ENCODE measurements at regions not wholly inside any gene's neighbourhood (a gene's known extent, or its start where the extent isn't known, plus 50 kb on each side); places are given as distances from the start of the nearest gene placed in this dataset.

GRCh38 chr3:16064642-16065414, 109.7 kb upstream of the GALNT15 start:
- H3K27ac ChIP-seq (ENCODE audit: insufficient read depth, low read length): peak overlapping the region; percentile 91
- no TSS peak for BruUV-seq (replicated peaks)
- no peaks in the 10 kb centered on the region for H4K20me1 ChIP-seq (ENCODE audit: insufficient read depth, low read length)
- in situ Hi-C loops (cut with MboI; ENCODE audit: low sequenced_read_pairs) (loop anchor here (5.0 to 25.0 kb wide), 2 partner anchors 107 to 428 kb away; partner anchors contain the start of gene GALNT15), intact Hi-C loops (cut with micrococcal nuclease) (no loop called here), dilution Hi-C loops (cut with HindIII; ENCODE audit: low sequenced_read_pairs, unreplicated experiment) (no loop called here)
- H2AFZ ChIP-seq (replicated peaks; ENCODE audit: low read length, poor library complexity): peak overlapping the region; percentile 36
- no peaks in the 10 kb centered on the region for H3K36me3 ChIP-seq (ENCODE audit: control insufficient read depth, insufficient read depth, low read length)
- DNase-seq: peak; percentile 97
- peak overlapping the region; percentile 99 for H2BK20ac ChIP-seq (ENCODE audit: low read depth, low read length)
- no peak for ATAC-seq (ENCODE audit: low read depth)
- TF ChIP-seq CHD1 (IDR thresholded peaks at IDR 0.05; ENCODE audit: low read depth, low read length) (no peak), BHLHE40 (IDR thresholded peaks at IDR 0.05; ENCODE audit: low read depth, low read length) (peak; percentile 56; the same call in 1 of the 2 replicates), MXI1 (IDR thresholded peaks at IDR 0.05; ENCODE audit: borderline replicate concordance, low read depth, low read length) (peak; percentile 48; the same call in 1 of the 2 replicates)
- H3K4me1 ChIP-seq (ENCODE audit: control insufficient read depth, insufficient read depth, low read length): peaks cover 38% of the 10 kb centered on the region
- H2BK15ac ChIP-seq (ENCODE audit: low read depth, low read length): peak overlapping the region; percentile 96
- peak overlapping the region; percentile 98 for H3K23ac ChIP-seq (ENCODE audit: low read depth, low read length)
- H3K56ac ChIP-seq (ENCODE audit: extremely low read depth, insufficient read depth, low read length): peak overlapping the region; percentile 85
- peak overlapping the region; percentile 98 for H3K4ac ChIP-seq (ENCODE audit: low read depth, low read length)
- H4K5ac ChIP-seq (ENCODE audit: low read depth, low read length): peak overlapping the region; percentile 98
- H2AK9ac ChIP-seq (replicated peaks; ENCODE audit: low read depth, low read length, poor library complexity): peak overlapping the region; percentile 56
- POLR2A ChIA-PET (ENCODE audit: unreplicated experiment): interaction anchor here (1.4 kb wide), 1 partner anchor 25 kb away, joined by 3 read pairs; no protein-coding TSS in a partner anchor
- H2BK120ac ChIP-seq (ENCODE audit: low read depth, low read length): peak overlapping the region; percentile 99
- no peaks in the 10 kb centered on the region for H3K9me3 ChIP-seq (ENCODE audit: control insufficient read depth, insufficient read depth, low read length)
- H3K14ac ChIP-seq (replicated peaks; ENCODE audit: low read depth, low read length): peak overlapping the region; percentile 94
- H2AK5ac ChIP-seq (ENCODE audit: low read depth, low read length): peak overlapping the region; percentile 72
- H3K4me2 ChIP-seq (ENCODE audit: low read depth, low read length): no peak overlapping the region; the same call in 1 of the 2 replicates
- 57% methylated on average over 2 of the region's 3 CpGs; no CpG with 5 or more reads in 1 of the 2 experiments for WGBS, 2 experiments (ENCODE audit: extremely low coverage in 2 of 2, insufficient read length in 1 of 2)
- peak overlapping the region; percentile 98 for H4K91ac ChIP-seq (ENCODE audit: insufficient read depth, low read depth, low read length)
- H3K27me3 ChIP-seq (ENCODE audit: control insufficient read depth, insufficient read depth, low read length): no peaks in the 10 kb centered on the region
- peak overlapping the region; percentile 52 for H3K9ac ChIP-seq (ENCODE audit: low read depth, low read length)
- H3K9me1 ChIP-seq (ENCODE audit: insufficient read depth, low read length): peaks cover 31% of the 10 kb centered on the region
- no peak overlapping the region for H3K4me3 ChIP-seq (ENCODE audit: insufficient read depth, low read depth, low read length)
- H4K8ac ChIP-seq (ENCODE audit: low read depth in 2 of 2, low read length in 2 of 2): peak overlapping the region; percentile 74 to 95
- peak overlapping the region; percentile 98 for H2BK5ac ChIP-seq (ENCODE audit: low read depth, low read length, poor library complexity, severe bottlenecking)
- H3K79me1 ChIP-seq (ENCODE audit: low read depth in 1 of 2, low read length in 2 of 2): peaks cover 0 to 27% of the 10 kb centered on the region in 2 experiments; a peak in 3 of 4 replicates
- CTCF ChIA-PET: no interaction called here
- H3K18ac ChIP-seq (ENCODE audit: low read depth, low read length): peak overlapping the region; percentile 98

Data from IMR-90 (cell line).